Activated naive CD8-positive, alpha-beta T cell treated with anti-CD3 and anti-CD28 coated beads, Interleukin-2, amount 50 U/mL, for 16 hours (primary cell): ENCODE measurements at regions not wholly inside any gene's neighbourhood (a gene's known extent, or its start where the extent isn't known, plus 50 kb on each side); places are given as distances from the start of the nearest gene placed in this dataset.
"Not testable (repeated sequence)": the region's sequence is repeated elsewhere in the genome, so short reads cannot be mapped to it uniquely, and the experiment has no call there.

Experiments used
- DNase-seq: peaks from one replicate; pipeline ENCODE4 v3.0.0-alpha.2; 2020; ENCODE audit warnings: low read depth, low spot score

DNA sequence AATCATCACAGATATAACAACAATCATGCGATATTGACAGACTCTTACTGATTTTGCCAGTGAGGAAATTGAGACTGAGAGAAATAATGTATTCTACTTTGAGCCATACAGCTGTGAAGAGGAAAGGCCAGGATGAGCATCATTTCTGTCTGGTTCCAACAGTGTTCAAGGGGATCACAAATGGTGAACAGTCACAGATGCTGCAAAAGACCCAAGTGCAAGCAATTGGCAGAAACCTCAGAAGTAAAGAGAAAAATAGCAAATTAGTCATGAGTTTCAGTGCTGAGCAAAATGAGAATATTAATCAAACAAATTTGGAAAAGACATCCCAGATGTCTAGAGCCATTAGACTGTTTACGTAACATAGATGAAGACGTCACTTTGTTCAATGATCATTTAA, 114.1 kb downstream of the RAB38 start:
- DNase-seq: no peak

DNA sequence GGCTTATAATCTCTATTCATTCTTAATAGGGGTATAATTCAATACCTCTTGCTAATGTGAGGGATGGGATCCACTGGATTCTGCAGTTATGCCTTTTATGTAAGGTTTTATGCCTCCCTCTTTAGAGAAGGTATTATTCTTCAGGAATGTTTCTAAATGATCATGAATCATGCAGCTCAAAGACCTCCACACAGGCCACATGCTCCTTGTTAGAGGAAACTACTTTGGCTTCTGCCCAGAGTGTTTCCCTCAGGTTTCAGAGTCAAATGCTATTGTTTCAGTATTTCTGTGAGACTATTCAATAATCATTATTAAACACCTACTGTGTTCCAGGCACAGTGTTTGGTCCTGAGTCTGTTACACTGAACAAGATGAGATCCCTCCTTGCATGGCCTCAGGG, 115.9 kb downstream of the RAB38 start:
- no peak for DNase-seq

DNA sequence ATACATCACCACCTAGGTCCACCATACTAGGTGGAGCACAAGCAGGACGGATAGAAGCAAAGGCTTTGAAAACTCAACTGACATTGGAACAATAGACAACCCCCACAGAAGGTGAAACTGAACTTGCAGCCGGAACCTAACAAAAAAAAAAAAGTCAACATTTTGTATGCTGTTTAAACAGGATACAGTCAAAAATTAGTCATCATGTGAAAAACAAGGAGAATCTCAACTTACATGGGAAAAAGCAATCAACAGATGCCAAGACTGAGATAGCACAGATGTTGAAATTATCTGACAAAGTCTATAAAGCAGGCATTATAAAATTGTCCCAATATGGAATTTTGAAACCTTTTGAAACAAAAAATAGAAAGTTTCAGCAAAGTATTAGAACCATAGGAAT, 123.8 kb downstream of the RAB38 start:
- DNase-seq: no peak

DNA sequence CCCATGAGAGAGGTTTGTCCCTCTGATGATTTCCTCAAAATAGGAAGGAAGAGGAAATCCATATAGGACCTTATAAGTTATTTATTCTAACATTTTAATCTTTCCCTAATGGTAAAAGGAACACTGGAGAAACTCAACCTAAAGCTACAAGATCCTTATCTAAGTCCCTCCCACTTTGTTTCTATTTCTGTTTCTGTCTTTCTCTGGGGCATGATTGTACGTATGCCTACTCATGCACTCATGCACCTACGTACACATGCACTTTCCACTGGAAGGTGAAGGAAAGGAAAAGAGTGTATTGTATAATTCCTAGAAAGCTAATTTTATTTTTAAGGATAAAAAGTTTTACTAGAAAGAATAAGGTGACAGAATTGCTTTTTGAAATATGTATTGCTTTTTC, 125.0 kb downstream of the RAB38 start:
- DNase-seq: no peak

DNA sequence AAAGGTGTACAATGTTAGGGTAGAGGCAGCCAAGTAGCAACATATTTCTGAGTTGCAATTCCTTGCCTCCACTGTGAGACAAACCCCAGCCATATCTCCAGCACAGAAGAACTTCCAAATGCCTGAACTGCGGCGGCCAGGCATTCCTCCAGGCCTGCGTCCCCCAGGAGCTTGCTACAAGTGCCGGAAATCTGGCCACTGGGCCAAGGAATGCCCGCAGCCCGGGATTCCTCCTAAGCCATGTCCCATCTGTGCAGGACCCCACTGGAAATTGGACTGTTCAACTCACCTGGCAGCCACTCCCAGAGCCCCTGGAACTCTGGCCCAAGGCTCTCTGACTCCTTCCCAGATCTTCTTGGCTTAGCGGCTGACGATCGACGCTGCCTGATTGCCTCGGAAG, 130.0 kb downstream of the RAB38 start:
- not testable (repeated sequence) for DNase-seq

- not testable (repeated sequence) for DNase-seq
These were observed 130.6 kb downstream of the RAB38 start for GRCh38 chr11:88044658-88045057.

DNA sequence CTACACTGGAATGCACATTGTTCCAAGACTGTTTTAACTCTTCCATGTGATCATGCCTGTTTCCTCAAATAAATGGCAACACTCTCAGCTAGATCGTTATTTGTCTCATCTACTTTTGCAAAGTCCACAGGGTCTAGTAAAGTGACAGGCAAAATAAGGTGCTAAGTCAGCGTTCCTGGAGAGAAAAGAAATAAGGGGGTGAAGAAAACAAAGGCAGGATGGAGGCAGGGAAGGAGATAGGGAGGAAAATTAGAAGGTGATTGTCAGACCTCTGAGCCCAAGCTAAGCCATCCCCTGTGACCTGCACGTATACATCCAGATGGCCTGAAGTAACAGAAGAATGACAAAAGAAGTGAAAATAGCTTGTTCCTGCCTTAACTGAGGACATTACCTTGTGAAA, 132.1 kb downstream of the RAB38 start:
- no peak for DNase-seq

GRCh38 chr11:88042647-88043046, 132.6 kb downstream of the RAB38 start:
- DNase-seq: no peak

DNA sequence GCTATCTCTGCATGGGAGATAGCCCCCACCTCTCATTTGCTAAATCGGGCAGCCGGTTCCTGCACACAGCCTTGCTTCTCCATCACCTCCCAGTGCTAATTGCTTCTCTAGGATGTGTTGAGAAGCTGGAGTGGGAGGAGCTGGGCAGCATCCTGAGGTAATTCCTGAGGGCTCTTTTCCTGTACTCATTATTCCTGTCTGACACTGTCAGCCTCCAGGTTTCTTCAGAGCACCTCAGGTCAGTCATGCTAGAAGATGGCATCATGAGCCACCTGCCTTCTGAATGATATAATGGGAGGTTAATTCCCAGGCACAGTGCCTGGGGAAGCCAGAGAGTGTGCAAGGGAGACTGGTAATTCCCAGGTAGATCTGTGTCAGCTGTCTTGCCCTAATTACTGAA, 133.0 kb downstream of the RAB38 start:
- no peak for DNase-seq

- no peak for DNase-seq
These were observed 133.6 kb downstream of the RAB38 start for GRCh38 chr11:88041679-88042078.

GRCh38 chr11:88040148-88040496, 135.1 kb downstream of the RAB38 start:
- DNase-seq: no peak

DNA sequence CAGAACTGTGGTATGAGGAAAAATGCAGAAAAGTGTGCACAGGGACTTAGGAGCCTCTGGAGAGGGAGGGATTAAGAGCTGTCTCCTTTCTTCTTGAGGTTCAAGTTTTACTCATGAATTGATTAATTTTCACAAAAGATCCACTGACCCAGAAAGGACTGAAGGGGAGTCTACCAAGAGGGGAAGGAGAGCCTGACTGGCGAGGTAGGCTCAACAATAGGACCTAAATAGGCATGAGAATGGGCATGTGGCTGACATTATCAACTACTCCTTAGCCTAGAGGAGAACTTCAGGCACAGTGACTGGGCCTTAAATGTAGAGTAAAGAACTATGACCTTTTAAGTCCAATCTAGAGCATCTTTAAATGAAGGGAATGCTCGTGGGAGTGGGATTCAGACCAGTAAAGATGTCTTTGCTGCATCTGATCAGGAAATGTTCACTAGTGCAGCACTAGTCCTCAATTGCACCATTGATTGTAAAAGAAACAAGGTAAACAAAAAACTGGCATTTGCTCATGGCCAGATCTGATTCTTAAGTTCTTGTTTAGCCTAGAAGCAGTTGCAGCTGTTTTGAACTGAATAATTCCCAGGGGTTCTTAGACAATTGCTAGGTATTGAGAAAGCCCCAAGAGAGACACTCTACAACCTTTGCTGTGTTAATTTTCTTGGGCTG, 135.6 kb downstream of the RAB38 start:
- DNase-seq: no peak

DNA sequence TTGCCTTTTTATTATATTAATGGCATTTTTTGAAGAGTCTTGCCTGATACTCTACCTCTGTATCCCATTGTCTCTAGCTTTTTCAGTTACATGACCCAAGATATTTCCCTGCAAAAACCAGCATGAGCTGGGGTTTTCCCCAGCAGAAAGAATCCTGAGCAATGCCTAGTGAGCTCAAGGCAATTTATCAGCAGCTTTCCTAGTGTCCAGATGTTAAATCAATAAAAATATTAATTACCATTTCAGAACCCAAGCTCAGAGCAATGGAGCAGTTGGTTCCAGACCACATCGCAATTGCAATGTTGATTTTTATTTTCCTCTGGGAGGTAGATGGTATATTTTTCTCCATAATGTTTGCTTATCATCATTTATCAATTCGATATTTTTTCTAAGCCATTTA, 137.2 kb downstream of the RAB38 start:
- no peak for DNase-seq

- no peak for DNase-seq
These were observed 138.5 kb downstream of the RAB38 start for GRCh38 chr11:88036701-88037100.

- DNase-seq: no peak
These were observed 140.0 kb downstream of the RAB38 start for GRCh38 chr11:88035271-88035670.

- no peak for DNase-seq
These were observed 157.6 kb downstream of the RAB38 start for GRCh38 chr11:88017666-88018065.

- peak; percentile 25 for DNase-seq
These were observed 158.7 kb downstream of the RAB38 start for GRCh38 chr11:88016392-88017170.

DNA sequence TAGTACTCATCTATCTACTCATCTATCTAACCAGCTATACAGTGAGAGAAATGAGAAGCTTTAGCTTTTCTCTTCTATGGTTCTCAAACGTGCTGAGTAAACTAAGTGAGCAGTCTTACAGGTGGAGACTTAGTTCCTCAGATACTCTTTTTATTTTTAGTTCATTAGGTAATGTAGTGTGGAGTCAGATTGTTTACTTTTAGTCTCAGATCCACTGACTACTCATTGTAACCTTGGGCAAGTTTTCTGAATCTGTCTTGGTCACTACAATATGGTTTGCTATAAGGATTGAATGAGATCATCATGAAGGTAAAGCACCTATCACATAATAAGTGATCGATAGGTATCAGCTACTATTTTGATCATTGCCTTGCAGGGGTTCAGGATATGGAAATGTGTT, 160.1 kb downstream of the RAB38 start:
- no peak for DNase-seq

DNA sequence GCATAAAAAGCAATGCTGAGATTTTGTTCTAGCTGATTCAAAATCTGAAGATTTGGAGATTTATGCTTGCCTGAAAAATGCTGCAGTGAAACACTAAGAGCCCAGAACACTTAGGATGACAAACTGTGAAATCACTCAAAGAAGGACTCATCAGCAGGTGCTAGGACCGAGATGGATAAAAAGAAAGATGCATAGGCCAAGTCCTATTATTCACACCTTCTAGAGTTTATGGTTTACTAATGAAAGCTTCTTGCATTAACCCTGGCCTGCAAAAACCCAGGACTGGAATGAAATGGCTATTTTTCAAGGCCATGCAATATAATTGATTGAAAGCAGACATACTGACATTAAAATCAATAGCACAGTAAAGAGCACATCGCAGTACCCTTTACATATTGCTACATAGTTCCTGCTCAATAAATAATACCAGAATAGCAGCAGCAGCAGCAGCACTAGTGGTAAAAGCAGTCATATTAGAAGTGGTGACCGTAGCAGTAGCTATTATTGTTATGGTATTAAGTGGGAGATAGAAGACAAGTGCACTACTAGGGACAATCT, 161.7 kb downstream of the RAB38 start:
- no peak for DNase-seq

- DNase-seq: no peak
These were observed 162.8 kb downstream of the RAB38 start for GRCh38 chr11:88012456-88012855.

DNA sequence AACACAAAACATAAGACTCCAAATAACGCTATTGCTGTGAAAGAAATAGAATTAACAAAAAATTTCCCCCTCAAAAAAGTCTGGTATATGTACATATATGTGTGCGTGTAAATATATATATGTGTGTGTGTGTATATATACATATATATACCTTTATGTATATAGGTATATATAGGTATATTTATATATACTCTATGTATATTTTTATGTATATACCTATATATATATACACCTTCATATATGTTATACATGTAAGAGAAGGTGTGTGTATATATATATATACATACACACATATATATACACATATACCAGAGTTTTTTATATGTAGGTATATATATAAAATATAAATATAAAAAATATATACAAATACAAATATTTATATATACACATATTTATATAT, 199.2 kb downstream of the RAB38 start:
- DNase-seq: no peak

- no peak for DNase-seq
These were observed 200.4 kb downstream of the RAB38 start for GRCh38 chr11:87974797-87975196.

- no peak for DNase-seq
These were observed 203.1 kb downstream of the RAB38 start for GRCh38 chr11:87972133-87972532.
